GM18507 (cell line): ENCODE measurements at regions not wholly inside any gene's neighbourhood (a gene's known extent, or its start where the extent isn't known, plus 50 kb on each side); places are given as distances from the start of the nearest gene placed in this dataset.
"Not testable (repeated sequence)": the region's sequence is repeated elsewhere in the genome, so short reads cannot be mapped to it uniquely, and the experiment has no call there.

ENCODE experiments used
- DNase-seq: peaks from one replicate; pipeline ENCODE4 v3.0.0; 2011; ENCODE audit warnings: low read depth; ENCODE audit not compliant: insufficient read length; ENCODE audit errors: extremely low spot score
- FAIRE-seq: peaks from 2 replicates; lab custom pipeline; 2011; peaks lifted over from hg19 to GRCh38; lab: Jason Lieb, UNC

DNA sequence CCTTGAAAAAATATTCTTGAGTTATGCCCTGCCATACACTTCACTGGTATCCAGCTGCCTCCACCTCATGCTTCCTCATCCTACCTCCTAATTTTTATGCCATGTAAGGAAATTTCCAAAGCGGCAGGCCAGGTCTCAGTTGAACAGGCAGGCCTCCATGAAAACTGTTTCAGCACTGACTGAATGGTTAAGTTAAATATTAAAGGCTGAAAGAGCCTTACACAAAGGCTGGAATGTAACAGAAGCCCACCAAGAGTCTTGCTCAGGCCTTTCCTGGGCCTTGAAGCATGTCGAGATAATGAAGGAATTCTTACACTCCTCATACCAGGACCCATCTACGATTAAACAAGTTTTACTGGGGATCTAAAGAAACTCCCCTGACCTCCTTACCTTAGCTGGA, 359.6 kb upstream of the NOCT start:
- no peak for FAIRE-seq
- no peak for DNase-seq

DNA sequence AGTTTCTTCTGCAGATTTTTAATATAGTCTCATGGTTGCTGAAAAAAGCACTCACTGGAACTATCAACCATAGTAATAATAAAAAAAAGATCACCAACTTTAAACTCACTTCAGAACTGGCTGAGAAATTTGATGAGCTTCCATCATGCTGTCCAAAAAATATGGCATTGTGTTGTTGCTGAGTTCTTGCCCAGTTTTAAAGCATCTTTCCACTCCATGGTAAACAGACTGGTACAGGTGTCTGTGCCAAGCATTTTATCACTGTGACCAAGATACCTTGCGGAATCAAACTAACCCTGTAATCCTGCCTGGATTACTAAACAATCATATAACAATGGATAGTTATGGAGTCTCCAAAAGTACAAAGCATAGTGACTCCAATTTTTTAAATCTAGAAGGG, 360.3 kb upstream of the NOCT start:
- FAIRE-seq, result no peak

DNA sequence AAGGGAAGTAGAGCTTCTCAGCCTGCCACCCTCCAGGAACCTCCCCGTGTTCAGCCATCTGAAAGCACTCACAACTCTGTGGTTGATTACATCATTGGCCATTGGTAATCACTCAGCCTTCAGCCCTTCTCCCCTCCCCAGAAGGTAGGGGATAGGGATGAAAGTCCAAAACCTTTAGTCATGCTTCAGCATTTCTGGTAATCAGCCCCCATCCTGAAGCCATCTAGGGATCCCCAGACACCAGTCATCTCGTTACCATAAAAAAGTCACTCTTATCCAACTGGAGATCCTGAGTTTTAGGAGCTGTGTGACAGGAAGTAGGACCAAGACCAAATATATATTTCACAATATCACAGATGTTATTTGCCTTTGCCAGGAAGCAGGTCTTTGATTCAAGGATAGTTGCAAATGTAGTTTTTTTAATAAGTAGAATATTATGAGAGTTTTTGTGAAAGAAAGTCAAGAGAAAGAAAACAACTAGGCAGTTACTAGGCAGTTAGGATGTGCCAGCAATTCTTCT, 364.6 kb upstream of the NOCT start:
- FAIRE-seq, result no peak
- no peak for DNase-seq

More for the DNA sequence above, 360.3 kb upstream of the NOCT start:
- no peak for DNase-seq

DNA sequence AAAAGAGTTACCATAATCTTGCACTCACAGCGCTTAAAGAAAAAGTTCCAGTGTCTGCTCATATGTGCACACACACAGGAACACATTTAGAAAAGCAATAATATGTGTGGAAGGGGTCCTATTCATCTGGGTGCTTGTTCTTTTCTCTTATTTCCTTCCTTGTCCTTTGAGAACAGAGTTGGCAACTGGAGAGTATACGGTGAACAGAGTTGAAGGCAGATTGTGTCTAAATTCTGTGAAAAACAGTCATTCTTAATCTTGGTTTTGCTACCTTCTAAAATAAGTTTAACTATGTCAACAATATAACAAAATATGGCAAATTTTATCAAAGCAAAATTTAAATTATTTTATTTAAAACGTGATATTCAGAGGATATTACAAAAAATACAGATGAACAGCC, 365.1 kb upstream of the NOCT start:
- DNase-seq (no peak), FAIRE-seq (no peak)

DNA sequence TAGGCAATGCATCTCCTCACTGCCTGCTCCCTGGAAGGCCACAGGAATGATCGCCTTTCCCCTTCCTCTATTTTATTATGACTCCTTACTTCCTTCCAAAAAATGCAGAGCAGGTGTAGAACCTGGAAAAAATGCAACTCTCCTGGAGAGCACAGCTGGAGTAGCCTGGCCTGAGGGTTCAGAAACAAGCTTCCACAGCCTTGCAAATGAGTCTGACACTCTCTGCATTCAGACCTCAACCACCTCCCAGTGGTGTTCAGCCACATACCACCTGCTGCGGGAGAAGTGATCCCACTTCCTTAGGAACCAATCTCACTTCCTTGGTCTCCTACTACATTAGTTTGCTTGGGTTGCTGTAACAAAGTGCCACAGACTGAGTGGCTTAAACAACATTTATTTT, 368.1 kb upstream of the NOCT start:
- FAIRE-seq (no peak), DNase-seq (no peak)

DNA sequence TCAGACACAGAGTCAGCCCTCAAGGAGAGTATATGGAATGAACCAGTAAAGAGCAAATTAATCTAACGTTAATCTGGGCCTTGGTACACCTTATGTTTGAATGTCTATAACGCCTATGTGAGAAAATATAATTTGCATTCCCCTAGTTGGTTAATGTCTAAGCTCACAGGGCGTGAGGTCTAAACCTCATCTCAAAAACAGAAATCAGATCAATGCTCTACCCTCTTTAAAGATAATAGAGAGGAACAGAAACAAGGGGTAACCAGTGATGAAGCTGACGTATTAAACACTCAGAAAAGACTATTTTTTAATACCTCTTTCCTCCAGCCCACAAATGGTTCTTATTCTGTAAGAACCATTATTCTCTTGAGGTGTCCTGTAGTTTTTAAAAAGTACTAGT, 369.2 kb upstream of the NOCT start:
- DNase-seq, result no peak
- no peak for FAIRE-seq

DNA sequence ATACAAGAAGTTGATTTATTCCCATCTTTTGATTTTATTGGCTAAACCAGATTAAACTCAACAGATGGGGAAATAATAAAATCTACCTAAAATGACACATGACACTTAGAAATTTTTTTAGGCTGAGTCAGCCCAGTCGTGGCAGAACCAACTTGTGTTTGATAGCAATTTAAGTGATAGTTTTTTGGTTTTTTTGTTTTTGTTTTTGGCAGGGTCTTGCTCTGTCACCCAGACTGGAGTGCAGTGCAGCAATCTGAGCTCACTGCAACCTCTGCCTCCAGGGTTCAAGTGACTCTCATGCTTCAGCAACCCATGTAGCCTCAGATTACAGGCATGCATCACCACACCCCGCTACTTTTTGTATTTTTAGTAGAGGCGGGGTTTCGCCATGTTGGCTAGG, 370.3 kb upstream of the NOCT start:
- FAIRE-seq (no peak), DNase-seq (no peak)

DNA sequence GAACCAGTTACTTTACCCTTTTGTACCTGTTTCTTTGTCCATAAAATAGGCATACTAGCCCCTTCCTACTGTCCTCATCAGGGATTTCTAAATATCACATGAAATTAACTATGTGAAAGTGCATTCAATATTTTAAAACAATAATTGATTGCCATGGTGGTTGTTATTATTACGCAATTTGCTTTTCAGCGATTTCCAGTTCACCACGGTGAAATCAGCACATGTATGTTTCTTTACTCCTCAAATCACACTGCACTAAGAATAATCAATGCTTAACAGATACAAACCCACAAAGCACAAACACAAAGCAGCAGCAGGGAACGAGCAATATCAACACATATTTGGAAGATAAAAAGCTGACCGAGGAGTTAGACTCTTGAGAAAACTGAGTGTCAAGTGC, 371.3 kb upstream of the NOCT start:
- no peak for FAIRE-seq
- no peak for DNase-seq

DNA sequence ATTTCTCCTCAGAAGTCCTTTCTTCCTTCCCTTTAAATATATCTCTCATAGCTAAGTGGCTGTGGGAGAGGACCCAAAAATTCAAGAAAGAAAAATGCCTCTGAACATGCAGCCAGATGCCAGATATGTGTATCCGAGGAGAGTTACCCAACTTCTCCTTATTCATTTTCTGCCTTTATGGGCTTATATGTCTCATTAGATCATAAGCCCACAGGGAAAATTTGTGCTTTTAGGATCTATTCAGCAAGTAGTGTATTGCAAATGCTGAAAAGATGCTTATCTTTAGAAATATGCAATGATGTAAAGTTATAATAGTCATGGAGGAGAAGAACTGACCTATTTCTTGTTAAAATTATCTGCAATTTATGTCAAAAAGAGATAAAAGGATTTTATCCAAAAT, 371.8 kb upstream of the NOCT start:
- FAIRE-seq (no peak), DNase-seq (no peak)

DNA sequence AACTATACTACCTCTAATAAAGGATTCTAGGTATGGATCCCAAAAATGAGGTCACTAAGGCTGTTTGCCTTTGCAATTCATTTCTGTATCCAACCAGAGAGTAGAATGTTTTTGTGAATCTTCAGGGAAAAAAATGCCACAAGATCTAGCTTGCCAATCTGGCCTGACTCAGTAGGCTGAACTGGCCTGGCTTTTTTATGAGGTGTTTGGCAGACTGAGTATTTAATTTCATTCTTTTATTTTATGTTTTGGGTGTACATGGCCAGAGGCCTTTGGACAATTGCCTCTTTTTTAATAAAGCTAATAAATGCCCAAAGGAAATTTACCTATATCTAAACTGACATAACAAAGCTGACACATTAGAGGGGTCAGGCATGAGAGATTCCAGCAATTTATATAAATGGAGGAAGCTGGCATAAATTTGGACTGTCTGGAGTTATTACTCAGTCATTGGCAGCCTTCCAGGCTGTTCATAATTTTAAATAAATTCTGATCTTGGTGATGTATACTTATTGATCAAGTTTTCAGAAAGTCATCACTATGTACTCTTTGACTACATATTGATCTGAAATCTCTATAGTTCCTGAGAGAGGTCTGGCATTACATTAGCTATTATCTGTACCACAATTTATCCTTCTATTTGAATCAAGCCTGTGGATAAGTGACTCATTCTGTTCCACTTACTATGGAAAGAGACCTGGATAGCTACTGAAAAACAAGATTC, 376.4 kb upstream of the NOCT start:
- FAIRE-seq (no peak), DNase-seq (no peak)

DNA sequence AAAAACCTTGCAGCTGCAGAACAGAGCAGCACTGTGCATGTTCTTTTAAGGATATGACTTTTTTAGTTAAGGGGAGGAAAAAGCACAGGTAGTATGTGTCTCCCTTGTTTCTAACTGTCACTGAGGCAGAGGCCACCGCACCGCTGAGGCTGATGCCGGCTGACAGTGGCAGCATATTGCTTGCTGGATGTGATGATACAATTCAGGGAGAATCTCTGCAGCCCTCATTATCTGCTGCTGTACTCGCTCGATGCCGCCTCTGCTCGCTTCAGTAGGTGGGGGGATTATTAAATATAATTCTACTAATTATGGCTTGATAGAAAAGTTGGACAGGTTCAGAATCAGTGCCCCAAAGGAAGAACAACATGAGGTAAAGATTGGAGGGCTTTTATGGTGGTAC, 378.8 kb upstream of the NOCT start:
- no peak for FAIRE-seq

DNA sequence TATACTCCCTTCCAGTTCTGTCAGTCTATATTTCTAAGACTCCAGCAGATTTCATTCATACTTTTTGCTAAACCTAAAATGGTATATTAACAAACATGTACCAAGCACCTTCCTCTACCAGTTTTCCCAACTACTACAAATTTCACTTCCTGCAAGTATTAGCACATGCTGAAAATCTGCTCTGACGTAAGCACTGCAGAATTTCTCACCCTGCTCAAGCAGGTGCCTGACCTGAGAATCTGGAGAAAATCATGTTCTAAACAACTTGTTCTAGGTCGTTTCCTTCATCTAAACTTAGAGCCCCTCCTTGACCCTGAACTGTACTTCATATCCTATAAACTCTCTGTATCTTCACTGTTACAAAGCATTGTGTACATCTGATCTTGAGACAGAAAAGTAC, 380.7 kb upstream of the NOCT start:
- DNase-seq, result no peak
- no peak for FAIRE-seq

More for the DNA sequence above, 378.8 kb upstream of the NOCT start:
- DNase-seq, result no peak

DNA sequence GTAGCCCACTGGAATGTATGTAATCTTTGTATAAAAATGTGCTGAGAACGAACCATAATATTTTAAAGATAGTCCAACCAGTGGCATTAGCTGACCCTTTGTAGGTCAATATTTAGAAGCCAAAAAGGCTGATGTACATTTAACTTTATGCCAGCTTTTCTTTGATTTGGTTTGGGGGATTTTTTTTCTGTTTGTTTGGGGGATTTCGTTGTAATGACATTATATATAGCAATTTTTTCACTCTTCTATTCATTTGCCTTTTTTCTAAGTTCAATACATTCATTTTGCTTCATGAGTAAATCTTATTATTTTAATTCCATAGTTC, 382.0 kb upstream of the NOCT start:
- no peak for FAIRE-seq
- DNase-seq, result no peak

DNA sequence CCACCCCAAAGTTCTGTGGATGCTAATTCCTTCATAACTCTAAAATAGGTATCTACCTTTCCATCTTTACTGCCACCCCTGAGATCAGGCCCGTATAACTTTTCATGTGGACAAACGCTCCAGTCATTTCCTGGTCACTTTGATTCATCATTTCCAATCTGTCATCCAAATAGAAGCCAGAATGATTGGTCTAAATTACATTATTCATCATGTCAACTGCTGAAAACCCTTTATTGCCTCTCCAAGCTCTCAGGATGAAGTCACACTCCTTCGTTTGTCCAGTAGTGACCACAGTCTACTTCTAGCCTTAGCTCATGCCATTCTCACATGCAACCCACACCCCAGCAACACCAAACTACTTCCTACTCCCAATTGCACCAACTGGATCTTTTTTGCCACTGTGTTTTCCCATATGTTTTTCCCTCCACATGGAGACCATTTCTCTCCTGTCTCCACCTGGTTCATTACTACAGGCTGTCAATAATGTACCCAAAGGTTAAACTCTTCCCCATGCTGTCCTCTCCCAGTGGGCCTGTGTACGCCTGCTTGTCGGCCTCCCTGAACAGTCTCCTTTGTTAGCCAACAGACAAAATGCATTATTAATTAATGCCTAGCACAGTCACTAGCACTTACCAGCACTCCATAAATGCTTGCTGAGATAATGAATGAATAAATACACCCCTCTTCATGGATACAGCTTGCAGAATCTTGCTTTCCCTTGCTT, 382.6 kb upstream of the NOCT start:
- no peak for DNase-seq
- FAIRE-seq, result no peak

DNA sequence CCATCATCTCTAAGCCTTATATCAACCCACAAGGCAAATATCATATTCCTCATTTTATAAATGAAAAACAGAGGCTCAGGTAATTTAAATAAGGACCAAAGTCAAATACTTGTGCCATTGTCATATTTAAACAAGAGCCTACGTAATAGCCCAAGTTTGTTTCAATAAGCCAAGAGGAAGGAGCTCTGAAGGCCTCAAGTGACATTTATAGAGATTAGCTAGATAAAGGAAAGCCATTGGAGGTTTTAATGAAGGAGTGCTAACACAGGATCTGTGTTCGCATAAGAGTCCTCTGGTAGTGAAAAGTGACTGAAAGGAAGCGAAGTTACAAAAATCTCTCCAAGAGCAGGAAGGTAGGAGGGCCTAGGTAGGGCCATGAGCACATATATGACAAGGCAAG, 384.9 kb upstream of the NOCT start:
- DNase-seq (no peak), FAIRE-seq (no peak)

DNA sequence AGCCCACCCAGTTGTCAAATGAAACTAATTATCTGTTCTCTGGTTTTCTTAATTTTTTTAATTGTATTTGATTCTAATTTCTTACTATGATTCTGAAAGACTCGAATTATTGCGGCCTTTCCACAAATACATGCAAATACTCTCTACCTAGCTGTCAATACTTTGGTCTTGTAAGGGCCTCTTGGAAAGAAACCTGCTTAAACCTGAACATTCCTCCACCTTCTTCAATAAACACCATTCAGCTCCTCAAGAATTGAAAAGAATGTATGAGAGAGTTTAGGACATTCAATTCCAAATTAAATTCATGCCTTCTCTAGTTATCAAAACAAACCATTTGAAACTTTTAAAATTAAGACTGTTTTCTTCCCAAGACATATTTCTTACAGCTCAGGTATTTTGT, 385.9 kb upstream of the NOCT start:
- FAIRE-seq (no peak), DNase-seq (no peak)

DNA sequence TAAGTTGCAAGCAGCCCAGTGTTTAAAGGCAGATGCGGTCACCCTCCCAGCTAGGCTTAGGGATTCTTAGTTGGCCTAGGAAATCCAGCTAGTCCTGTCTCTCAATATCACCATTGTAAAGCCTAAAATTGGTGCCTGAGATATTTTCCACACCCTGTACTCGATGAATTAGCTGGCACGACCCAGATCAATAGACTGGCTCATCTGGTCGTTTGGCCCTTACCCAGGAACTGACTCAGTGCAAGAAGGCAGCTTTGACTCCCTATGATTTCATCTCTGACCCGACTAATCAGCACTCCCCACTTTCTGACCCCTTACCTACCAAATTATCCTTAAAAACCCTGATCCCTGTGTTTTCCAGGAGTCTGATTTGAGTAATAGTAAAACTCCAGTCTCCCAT, 384.9 kb upstream of the SLC7A11 start:
- no peak for FAIRE-seq
- no peak for DNase-seq

DNA sequence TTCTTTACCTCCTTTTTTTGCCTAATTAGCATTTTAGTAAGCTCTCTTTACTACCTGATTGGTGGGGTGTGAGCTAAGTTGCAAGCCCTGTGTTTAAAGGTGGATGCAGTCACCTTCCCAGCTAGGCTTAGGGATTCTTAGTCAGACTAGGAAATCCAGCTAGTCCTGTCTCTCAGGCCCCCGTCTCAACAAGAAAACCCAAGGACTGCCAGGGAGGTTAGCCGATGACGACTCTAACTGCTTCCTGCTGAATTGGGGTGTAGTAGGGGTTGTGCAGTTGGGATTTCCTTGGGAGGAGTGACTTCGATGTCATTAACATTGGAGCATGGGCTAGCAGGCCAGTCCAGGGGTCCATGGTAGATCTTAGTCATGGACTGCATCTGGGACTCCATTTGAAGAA, 380.2 kb upstream of the SLC7A11 start:
- not testable (repeated sequence) for DNase-seq, FAIRE-seq

DNA sequence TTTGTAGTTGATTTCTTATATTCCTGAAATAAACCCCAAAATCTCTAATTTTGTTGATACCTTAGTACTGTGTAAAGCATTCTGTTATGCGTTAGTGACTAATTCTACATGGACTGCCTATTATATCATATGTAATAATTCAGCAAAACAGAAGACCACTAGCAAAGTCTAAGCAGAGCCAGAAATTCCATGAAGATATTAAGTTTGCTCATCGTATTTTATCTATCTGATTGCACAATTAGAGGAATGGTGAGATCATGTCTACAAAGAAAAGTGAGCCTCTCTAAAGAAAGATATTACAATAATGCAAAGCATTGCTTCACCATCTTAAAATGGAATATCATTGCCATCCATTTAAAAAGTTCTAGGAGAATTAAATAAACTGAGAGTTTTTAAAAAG, 374.6 kb upstream of the SLC7A11 start:
- no peak for FAIRE-seq
- no peak for DNase-seq

DNA sequence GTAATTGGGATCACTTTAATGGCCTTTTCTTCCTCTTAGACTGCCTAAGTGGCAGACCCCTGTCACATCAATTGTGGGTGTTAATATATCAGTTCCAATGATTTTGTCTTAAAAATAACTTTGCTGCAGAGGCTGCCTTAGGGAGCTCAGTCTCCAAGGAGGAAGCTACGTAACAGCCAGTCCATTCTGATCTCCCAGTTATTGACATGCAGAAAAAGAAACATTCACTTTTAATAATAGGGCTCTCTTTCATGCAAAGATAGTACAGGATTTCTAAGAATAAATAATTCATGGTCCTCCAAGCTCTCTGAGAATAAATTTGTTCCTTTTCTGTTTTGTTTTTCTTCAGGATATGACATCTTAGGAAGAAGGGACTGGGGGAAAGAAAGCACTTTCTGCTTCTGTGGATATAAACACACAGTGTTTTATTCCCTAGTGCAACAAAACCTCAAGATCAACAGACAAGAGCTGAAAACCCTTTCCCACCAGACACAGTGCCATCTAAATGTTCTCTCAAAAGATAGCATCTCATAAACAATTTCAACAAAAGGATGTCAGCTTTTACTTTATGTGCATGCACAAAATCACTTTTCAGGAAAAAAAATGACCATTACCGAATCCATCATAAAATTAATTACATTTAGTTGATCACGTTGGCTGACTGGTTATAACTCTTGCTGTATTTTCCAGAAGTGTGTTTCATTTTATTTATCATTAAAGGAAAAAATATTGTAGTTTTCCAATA, 372.4 kb upstream of the SLC7A11 start:
- no peak for FAIRE-seq
- DNase-seq, result no peak

DNA sequence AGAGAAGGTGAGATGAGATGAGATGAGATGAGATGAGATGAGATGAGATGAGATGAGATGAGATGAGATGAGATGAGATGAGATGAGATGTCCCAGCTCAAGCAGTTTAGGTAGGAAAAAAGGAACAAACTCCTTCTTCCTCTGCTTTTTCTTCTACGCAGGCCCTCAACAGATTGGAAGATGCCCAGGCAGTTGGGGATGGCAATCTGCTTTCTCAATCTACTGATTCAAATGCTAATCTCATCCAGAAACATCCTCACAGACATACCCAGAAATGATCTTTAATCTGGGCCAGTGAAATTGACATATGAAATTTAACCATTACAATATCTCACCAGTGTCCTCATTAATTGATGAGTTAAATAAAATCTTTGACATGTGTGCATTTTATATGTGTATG, 370.3 kb upstream of the SLC7A11 start:
- DNase-seq, result no peak
- no peak for FAIRE-seq
